ENCODE measurements at regions not wholly inside any gene's neighbourhood (a gene's known extent, or its start where the extent isn't known, plus 50 kb on each side); places are given as distances from the start of the nearest gene placed in this dataset.

DNA sequence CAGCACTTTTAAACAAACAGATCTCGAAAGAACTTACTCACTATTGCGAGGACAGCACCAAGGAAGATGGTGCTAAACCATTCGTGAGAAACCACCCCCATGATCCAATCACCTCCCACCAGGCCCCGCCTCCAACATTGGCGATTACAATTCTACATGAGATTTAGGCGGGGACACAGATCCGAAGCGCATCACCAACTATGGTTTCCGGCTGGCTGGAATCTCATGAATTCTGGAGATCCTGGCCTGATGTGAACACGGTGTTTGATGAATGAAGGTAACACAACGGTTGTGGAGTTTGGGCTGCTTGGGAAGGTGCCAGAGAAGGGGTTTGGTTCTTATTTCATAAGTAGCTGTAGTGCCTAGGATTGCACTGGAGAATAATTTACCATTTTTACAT, 216.7 kb downstream of the EMX2 start:
- no peak for TF ChIP-seq CTCF (IDR thresholded peaks at IDR 0.05; ENCODE audit: extremely low read depth in 1 of 2, insufficient read depth in 1 of 2, low read depth in 1 of 2, low read length in 2 of 2)
- no peak for TF ChIP-seq POLR2AphosphoS5 (IDR thresholded peaks at IDR 0.05; ENCODE audit: insufficient read depth, low read depth, low read length)
- no peak for TF ChIP-seq EZH2 (IDR thresholded peaks at IDR 0.05; ENCODE audit: borderline replicate concordance, low read depth, low read length, severe bottlenecking)
- no peak for TF ChIP-seq MAX (IDR thresholded peaks at IDR 0.05; ENCODE audit: insufficient read depth, insufficient read length)
- TF ChIP-seq POLR2A (IDR thresholded peaks at IDR 0.05; ENCODE audit: low read depth, low read length) = no peak
- TF ChIP-seq JUN (IDR thresholded peaks at IDR 0.05; ENCODE audit: borderline replicate concordance, insufficient read depth, insufficient read length, low read depth) = no peak
- TF ChIP-seq MYC (IDR thresholded peaks at IDR 0.05; ENCODE audit: low read depth, low read length) = no peak
- no peak for TF ChIP-seq FOS (IDR thresholded peaks at IDR 0.05; ENCODE audit: borderline replicate concordance, insufficient read depth, low read length)
- no peak for TF ChIP-seq GATA2 (IDR thresholded peaks at IDR 0.05; ENCODE audit: insufficient read depth, insufficient read length, low read depth, low read length)

Measured in endothelial cell of umbilical vein (primary cell).